BJ (cell line): ENCODE measurements at regions not wholly inside any gene's neighbourhood (a gene's known extent, or its start where the extent isn't known, plus 50 kb on each side); places are given as distances from the start of the nearest gene placed in this dataset.

Experiments
- CTCF ChIA-PET: fragments of 350-600 bp; formaldehyde crosslinking; extraction: SDS; loops from one replicate; lab custom pipeline; 2021; ENCODE audit warnings: antibody characterized with exemption, inconsistent platforms; lab: Yijun Ruan, JAX
- POLR2A ChIA-PET: fragments of 300-600 bp; sonication (Branson Sonifier 250); formaldehyde crosslinking; extraction: SDS; loops from one replicate; lab custom pipeline; 2021; ENCODE audit warnings: antibody characterized with exemption; lab: Charles Lee
- DNase-seq: peaks from one replicate; pipeline ENCODE4 v3.0.0-alpha.2; 2011; ENCODE audit warnings: low read depth
- H3K27me3 ChIP-seq: 2 replicates; pipeline ENCODE4 v1.6.0; 2011; ENCODE audit warnings: low read length; ENCODE audit not compliant: control insufficient read depth, insufficient read depth
- H3K36me3 ChIP-seq: 2 replicates; pipeline ENCODE4 v1.5.1; 2011; ENCODE audit warnings: low read length; ENCODE audit not compliant: control insufficient read depth, insufficient read depth
- H3K4me3 ChIP-seq: 2 replicates; pipeline ENCODE4 v1.5.1; 2011; ENCODE audit warnings: low read depth, mild to moderate bottlenecking, control low read depth, low read length
- CTCF ChIP-seq: IDR thresholded peaks from 2 replicates; pipeline ENCODE4 v1.5.1; 2011; ENCODE audit warnings: low read depth, mild to moderate bottlenecking, control low read depth, inconsistent platforms, low read length, moderate library complexity; ENCODE audit not compliant: insufficient read depth

GRCh38 chr5:19314840-19315239 is 673.2 kb downstream of the CDH18 start:
- Histone ChIP-seq H3K36me3 (no peaks in the 10 kb centered on the region), H3K27me3 (no peaks in the 10 kb centered on the region), H3K4me3 (no peak overlapping the region)
- TF ChIP-seq CTCF, result no peak
- POLR2A ChIA-PET, result no interaction called here
- no peak for DNase-seq
- CTCF ChIA-PET, result no interaction called here

- TF ChIP-seq CTCF, result no peak
- Histone ChIP-seq H3K4me3 (no peak overlapping the region), H3K36me3 (no peaks in the 10 kb centered on the region), H3K27me3 (no peaks in the 10 kb centered on the region)
- CTCF ChIA-PET, result no interaction called here
- DNase-seq, result no peak
- POLR2A ChIA-PET, result no interaction called here
Observed at GRCh38 chr5:19319252-19319651, 668.7 kb downstream of the CDH18 start.

GRCh38 chr5:19322716-19323485 is 665.1 kb downstream of the CDH18 start:
- H3K27me3 ChIP-seq, result no peaks in the 10 kb centered on the region
- ChIA-PET POLR2A (no interaction called here), CTCF (no interaction called here)
- DNase-seq, result no peak
- no peak overlapping the region for H3K4me3 ChIP-seq
- H3K36me3 ChIP-seq, result no peaks in the 10 kb centered on the region
- TF ChIP-seq CTCF, result no peak

- POLR2A ChIA-PET, result no interaction called here
Observed at GRCh38 chr5:19334278-19334677, 653.7 kb downstream of the CDH18 start.

GRCh38 chr5:19342942-19343341 is 645.1 kb downstream of the CDH18 start:
- no peak for TF ChIP-seq CTCF
- CTCF ChIA-PET, result no interaction called here

More at GRCh38 chr5:19334278-19334677, 653.7 kb downstream of the CDH18 start:
- no peak for DNase-seq
- H3K27me3 ChIP-seq, result no peaks in the 10 kb centered on the region
- CTCF ChIA-PET, result no interaction called here
- no peak for TF ChIP-seq CTCF
- no peaks in the 10 kb centered on the region for H3K36me3 ChIP-seq
- H3K4me3 ChIP-seq, result no peak overlapping the region

More at GRCh38 chr5:19342942-19343341, 645.1 kb downstream of the CDH18 start:
- H3K36me3 ChIP-seq, result no peaks in the 10 kb centered on the region
- no peaks in the 10 kb centered on the region for H3K27me3 ChIP-seq
- POLR2A ChIA-PET, result no interaction called here
- DNase-seq, result no peak
- no peak overlapping the region for H3K4me3 ChIP-seq
